Activated naive CD8-positive, alpha-beta T cell treated with anti-CD3 and anti-CD28 coated beads, Interleukin-2, amount 50 U/mL, for 24 hours (primary cell): ENCODE measurements at regions not wholly inside any gene's neighbourhood (a gene's known extent, or its start where the extent isn't known, plus 50 kb on each side); places are given as distances from the start of the nearest gene placed in this dataset.

Source experiments
- ATAC-seq: fragments of 150-1000 bp; cut with Tn5 transposase; one replicate; pipeline ENCODE4 v1.10.0; 2021
- DNase-seq: peaks from one replicate; pipeline ENCODE4 v3.0.0; 2021
- H3K27ac Mint-ChIP-seq: one replicate; pipeline ENCODE4 v1.8.0; 2021; ENCODE audit warnings: mild to moderate bottlenecking, mixed read lengths
- H3K27me3 Mint-ChIP-seq: one replicate; pipeline ENCODE4 v1.8.0; 2021; ENCODE audit warnings: mixed read lengths
- H3K36me3 Mint-ChIP-seq: one replicate; pipeline ENCODE4 v1.8.0; 2021; ENCODE audit warnings: low read depth, mixed read lengths
- H3K4me1 Mint-ChIP-seq: one replicate; pipeline ENCODE4 v1.8.0; 2021; ENCODE audit warnings: mixed read lengths
- H3K4me3 Mint-ChIP-seq: one replicate; pipeline ENCODE4 v1.8.0; 2021; ENCODE audit warnings: mild to moderate bottlenecking, moderate library complexity, mixed read lengths
- H3K9me3 Mint-ChIP-seq: one replicate; pipeline ENCODE4 v1.8.0; 2021; ENCODE audit warnings: mixed read lengths

DNA sequence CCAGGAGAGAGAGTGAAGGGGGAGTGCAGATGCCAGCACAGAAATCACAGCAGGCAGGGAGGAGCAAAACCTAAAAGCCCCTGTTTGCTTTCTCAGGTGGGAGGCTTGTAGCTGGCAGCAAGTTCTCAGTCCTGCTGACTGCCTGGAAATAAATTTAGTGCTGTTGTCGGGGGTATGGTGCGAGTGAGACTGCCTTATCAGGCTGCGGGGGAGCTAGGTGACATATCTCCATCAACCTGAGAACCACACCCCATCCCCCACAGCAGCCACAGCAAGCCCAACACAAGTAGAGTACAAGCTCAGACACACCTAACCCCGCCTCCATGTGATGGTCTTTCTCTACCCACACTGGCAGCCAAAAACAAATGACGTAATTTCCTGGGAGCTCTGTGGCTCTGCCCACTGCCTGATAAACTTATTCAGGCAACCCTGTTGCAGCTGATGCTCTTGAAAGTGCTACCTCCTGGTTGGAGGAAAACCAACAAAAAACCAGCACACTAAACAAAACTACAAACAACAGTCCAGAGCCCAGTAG, 953.4 kb upstream of the NDST4 start:
- Mint-ChIP-seq H3K4me3 (no peak overlapping the region), H3K27me3 (no peaks in the 10 kb centered on the region), H3K36me3 (no peaks in the 10 kb centered on the region), H3K9me3 (no peaks in the 10 kb centered on the region), H3K27ac (no peak overlapping the region), H3K4me1 (no peaks in the 10 kb centered on the region)
- no peak for ATAC-seq
- no peak for DNase-seq

DNA sequence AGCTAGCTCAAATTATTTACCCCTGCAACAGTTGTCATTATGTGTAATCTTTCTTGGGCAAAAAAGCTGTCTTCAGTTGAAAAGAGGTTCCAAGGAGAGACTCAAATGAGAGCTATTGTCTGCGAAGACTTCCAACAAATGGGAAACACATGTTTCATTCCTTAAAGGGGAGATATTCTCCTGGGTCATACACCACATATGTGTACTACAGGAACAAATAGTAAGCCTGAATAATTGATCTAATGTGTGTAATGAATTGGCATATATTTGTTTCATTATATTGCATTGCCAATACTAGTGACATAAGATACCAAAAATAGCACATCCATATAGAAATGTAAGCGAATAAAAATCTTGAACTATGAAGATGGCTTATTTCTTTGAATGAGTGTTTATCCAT, 950.9 kb upstream of the NDST4 start:
- no peaks in the 10 kb centered on the region for H3K27me3 Mint-ChIP-seq
- H3K4me1 Mint-ChIP-seq = no peaks in the 10 kb centered on the region
- no peak overlapping the region for H3K27ac Mint-ChIP-seq
- no peak for ATAC-seq
- no peak overlapping the region for H3K4me3 Mint-ChIP-seq
- no peaks in the 10 kb centered on the region for H3K36me3 Mint-ChIP-seq
- H3K9me3 Mint-ChIP-seq = no peaks in the 10 kb centered on the region
- DNase-seq = no peak

DNA sequence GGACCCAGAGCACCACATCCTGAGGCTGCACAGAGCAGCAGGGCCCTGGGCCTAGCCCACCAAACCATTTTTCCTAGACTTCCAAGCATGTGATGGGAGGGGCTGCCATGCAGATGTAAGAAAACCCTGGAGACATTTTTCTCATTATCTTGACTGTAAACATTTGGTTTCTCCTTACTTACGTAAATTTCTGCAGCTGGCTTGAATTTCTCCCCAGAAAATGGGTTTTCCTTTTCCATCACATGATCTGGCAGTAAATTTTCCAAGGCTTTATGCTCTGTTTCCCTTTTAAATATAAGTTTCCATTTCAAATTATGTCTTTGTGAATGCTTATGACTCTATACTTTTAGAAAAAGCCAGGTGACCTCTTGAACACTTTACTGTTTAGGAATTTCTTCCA, 945.9 kb upstream of the NDST4 start:
- ATAC-seq (no peak), DNase-seq (no peak)
- Mint-ChIP-seq H3K27ac (no peak overlapping the region), H3K4me1 (no peaks in the 10 kb centered on the region), H3K36me3 (no peaks in the 10 kb centered on the region), H3K9me3 (no peaks in the 10 kb centered on the region), H3K27me3 (no peaks in the 10 kb centered on the region), H3K4me3 (no peak overlapping the region)

DNA sequence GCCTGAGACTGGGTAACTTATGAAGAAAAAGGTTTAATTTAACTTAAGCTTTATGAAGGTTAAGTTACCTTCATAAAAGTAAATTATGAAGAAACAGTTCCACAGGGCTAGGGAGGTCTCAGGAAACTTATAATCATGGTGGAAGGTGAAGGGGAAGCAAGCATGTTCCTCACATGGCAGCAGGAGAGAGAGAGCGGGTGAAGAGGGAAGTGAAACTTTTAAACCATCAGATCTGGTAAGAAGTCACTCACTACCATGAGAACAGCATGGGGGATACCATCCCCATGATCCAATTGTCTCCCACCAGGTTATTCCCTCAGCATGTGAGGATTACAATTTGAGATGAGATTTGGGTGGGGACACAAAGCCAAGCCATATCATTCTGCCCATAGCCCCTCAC, 944.7 kb upstream of the NDST4 start:
- Mint-ChIP-seq H3K27me3 (no peaks in the 10 kb centered on the region), H3K4me1 (no peaks in the 10 kb centered on the region), H3K27ac (no peak overlapping the region), H3K9me3 (no peaks in the 10 kb centered on the region), H3K4me3 (no peak overlapping the region), H3K36me3 (no peaks in the 10 kb centered on the region)
- DNase-seq (no peak), ATAC-seq (no peak)

DNA sequence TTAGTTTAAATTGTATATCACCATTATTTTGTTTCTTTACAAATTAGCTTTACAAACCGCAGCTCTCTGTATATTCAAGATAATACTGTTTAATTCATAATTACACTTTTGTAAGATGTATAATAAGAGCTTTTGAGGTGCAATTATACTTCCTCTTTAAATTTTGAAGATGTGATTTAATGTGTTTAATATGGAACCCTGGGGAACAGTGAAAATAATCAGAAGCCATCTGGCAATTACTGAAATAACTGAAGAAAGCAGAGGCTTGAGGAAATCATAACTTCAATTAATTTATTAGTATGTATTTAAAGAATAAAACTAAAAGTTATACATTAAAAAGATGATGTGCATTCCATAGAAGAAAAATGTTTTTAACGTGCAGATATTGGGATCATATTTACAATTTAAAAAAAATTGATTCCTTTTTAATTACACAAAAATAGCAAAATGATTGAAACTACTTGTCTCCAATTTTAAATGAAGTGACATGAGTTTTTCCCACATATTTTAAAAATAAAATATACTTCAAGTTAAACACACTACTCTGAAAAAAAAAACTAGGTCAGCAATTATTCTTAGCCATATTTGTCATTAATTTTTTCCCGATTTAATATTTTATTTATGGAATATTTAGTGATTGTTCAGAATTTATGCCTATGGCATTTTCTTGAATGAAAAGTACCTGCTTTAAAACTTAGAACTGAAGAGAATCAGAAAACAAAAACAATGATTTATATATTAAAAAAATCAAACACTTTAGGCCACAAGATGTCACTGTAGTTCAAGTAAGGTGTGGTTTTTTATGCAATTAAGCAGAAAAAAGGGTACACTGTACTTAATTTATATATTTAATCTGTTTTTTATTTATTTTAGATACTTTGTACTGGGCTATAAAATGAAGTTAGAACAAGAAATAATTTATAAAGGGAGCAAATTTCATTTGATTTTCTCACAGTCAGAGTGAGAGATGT, 942.7 kb upstream of the NDST4 start:
- H3K4me3 Mint-ChIP-seq = no peak overlapping the region
- DNase-seq (no peak), ATAC-seq (no peak)
- H3K27me3 Mint-ChIP-seq = no peaks in the 10 kb centered on the region
- H3K4me1 Mint-ChIP-seq = no peaks in the 10 kb centered on the region
- H3K36me3 Mint-ChIP-seq = no peaks in the 10 kb centered on the region
- no peaks in the 10 kb centered on the region for H3K9me3 Mint-ChIP-seq
- no peak overlapping the region for H3K27ac Mint-ChIP-seq

DNA sequence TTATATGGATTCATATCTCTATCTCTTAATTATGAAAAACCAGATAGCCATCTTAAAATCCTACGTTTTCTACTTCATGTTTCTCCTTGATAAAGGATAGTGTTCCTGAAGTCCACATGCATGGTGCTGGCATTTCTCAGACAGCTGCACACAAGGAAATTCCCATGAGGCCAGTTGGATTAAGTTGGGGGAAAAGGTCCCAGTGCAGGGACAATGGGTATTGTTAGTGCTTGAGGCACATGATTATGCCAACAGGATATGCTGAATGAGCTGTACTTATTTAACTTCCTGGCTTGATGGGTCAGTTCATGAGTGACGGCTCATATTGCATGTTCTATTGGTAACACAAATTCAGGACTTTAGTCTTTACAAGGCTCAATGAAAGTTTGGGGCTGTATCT, 913.9 kb upstream of the NDST4 start:
- no peaks in the 10 kb centered on the region for H3K9me3 Mint-ChIP-seq
- no peaks in the 10 kb centered on the region for H3K36me3 Mint-ChIP-seq
- ATAC-seq (no peak), DNase-seq (no peak)
- no peaks in the 10 kb centered on the region for H3K27me3 Mint-ChIP-seq
- no peaks in the 10 kb centered on the region for H3K4me1 Mint-ChIP-seq
- no peak overlapping the region for H3K27ac Mint-ChIP-seq
- no peak overlapping the region for H3K4me3 Mint-ChIP-seq

DNA sequence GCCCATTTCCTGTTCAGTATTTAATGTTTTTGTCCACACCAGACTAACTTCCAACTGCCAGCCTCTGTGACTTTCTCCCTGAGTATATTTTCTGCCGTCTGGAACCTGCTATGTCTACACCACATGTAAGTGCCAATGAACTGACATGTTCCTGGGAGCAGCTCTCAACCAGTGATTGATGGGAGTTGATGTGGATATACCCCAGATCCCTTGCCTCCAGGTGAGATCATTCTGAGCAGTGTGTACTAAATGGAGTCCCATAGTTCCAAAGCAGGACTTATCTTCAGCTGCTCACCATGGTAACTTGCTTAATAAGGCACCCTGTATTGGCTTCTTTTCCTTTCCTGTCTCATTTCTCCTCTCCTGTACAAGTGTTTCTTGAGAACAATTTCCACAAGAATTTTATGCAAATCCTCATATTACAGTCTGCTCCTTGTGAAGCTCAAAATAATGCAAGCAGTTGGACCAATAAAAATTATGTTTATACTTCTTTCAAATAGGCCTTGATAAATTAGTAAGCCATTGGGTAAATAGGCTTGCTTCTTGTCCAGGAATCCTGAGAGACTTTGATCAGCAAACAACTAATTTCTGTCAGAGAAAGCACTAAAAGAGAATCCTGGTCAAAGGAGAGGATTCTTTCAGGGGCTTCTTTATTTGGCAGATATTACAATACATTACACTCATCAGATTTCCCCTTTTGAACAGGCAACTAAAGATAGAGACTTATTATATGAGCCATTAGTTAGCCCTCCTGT, 911.7 kb upstream of the NDST4 start:
- no peaks in the 10 kb centered on the region for H3K27me3 Mint-ChIP-seq
- no peak overlapping the region for H3K27ac Mint-ChIP-seq
- H3K4me3 Mint-ChIP-seq = no peak overlapping the region
- peaks cover 7% of the 10 kb centered on the region for H3K9me3 Mint-ChIP-seq
- DNase-seq (no peak), ATAC-seq (no peak)
- no peaks in the 10 kb centered on the region for H3K36me3 Mint-ChIP-seq
- H3K4me1 Mint-ChIP-seq = no peaks in the 10 kb centered on the region

DNA sequence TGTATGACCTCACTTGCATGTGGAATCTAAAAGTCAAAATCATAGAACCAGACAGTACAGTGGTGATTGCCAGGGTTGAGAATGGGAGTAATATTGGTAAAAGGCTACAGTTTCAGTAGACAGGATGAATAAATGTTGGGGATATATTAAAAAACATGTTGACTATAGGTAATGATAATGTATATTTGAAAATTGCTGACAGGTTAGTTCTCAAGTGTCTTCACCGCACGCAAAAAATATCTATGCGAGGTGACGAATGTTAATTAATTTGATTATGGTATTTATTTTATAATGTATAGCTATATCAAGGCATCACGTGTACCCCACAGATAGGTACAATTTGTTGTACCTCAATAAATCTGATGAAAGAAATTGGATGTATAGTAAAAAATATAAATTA, 909.6 kb upstream of the NDST4 start:
- no peak overlapping the region for H3K27ac Mint-ChIP-seq
- ATAC-seq (no peak), DNase-seq (no peak)
- H3K9me3 Mint-ChIP-seq = peaks cover 17% of the 10 kb centered on the region
- no peaks in the 10 kb centered on the region for H3K36me3 Mint-ChIP-seq
- no peaks in the 10 kb centered on the region for H3K27me3 Mint-ChIP-seq
- H3K4me1 Mint-ChIP-seq = no peaks in the 10 kb centered on the region
- no peak overlapping the region for H3K4me3 Mint-ChIP-seq

DNA sequence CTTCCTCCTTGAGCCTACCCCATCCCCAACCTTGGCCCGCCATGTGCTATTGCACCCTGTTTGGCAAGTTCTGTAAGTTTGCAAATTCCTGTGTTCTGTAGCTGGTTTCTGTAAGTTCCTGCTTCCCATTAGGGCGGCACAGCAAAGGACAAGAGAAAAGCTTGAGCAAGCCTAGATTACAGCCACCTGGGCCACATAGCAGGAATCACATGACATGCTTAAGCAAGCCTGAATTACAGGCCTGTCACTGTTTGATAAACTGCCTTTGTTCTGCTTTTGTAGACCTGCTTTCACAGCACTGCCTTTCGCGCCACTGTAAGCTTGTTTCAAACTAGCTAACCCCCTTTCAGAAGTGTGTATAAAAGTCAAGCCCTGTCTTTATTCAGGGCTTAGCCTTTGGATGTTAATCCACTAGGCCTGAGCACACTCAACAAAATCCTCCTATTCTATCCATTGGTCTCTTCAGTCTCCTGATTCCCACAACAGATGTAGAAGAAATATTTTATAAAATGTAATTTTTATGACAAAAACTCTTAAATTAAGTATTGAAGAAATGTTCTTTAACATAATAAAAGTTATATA, 906.8 kb upstream of the NDST4 start:
- DNase-seq (no peak), ATAC-seq (no peak)
- Mint-ChIP-seq H3K9me3 (peaks cover 25% of the 10 kb centered on the region), H3K4me1 (no peaks in the 10 kb centered on the region), H3K27ac (no peak overlapping the region), H3K4me3 (no peak overlapping the region), H3K27me3 (no peaks in the 10 kb centered on the region), H3K36me3 (no peaks in the 10 kb centered on the region)

DNA sequence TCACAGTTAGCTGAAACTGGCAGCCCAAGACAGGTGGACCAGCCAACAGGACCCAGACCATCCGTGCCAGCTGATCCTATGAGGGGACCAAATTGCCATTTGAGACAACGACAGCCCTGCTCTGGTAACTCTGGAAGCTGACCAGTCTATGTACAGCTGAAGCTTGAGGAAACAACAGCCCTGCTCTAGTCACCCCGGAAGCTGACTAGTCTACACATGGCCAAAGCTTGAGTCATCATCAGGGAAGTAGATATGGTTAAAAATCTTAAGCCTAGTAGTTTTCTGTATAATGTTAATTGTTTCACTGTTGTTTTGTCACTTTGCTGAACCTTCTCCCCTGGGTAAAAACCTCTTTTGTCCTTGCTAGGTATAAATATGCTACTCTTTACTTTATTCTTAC, 905.4 kb upstream of the NDST4 start:
- no peak for ATAC-seq
- no peak for DNase-seq
- no peaks in the 10 kb centered on the region for H3K36me3 Mint-ChIP-seq
- H3K4me1 Mint-ChIP-seq = no peaks in the 10 kb centered on the region
- no peak overlapping the region for H3K27ac Mint-ChIP-seq
- no peaks in the 10 kb centered on the region for H3K27me3 Mint-ChIP-seq
- H3K4me3 Mint-ChIP-seq = no peak overlapping the region
- H3K9me3 Mint-ChIP-seq = peaks cover 29% of the 10 kb centered on the region

DNA sequence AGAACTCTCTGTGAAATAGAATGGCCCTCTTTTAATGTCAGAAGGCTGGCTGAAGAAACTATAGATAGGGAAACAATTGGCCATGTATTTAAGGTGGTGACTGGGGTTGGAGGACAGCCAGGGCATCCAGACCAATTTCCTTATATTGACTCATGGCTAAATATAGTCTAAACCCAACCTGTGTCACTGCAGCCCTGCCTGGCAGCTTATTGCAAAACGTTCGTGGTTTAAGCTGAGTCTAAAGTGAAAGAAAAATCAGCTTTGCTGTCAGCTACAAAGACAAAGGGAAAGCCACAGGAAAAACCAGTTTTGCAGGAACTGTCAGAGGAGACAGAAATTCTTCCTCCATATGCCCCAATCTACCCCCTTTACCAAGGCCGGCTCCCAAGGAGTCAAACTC, 902.8 kb upstream of the NDST4 start:
- Mint-ChIP-seq H3K4me1 (no peaks in the 10 kb centered on the region), H3K27me3 (no peaks in the 10 kb centered on the region), H3K27ac (no peak overlapping the region), H3K36me3 (no peaks in the 10 kb centered on the region), H3K9me3 (peaks cover 28% of the 10 kb centered on the region), H3K4me3 (no peak overlapping the region)
- DNase-seq = no peak
- ATAC-seq = no peak

DNA sequence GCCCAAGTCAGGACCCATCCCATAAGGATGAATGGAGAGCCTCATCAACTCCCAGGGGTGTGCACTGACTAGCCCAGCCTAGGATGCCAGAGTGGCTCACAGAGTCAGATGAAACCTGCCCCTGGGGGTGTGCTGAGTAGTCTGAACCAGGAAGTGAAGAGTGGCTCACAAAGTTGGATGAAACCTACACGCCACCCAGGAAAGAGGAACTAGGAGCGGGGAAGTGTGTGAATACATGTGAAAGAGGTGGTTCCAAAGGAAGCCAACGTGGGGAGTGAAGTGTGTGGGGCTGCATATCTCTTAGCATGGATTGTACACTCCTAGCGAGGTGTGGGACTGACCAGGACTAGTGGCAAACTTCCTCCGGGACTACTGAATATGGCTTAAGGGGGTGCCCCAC, 902.1 kb upstream of the NDST4 start:
- Mint-ChIP-seq H3K36me3 (no peaks in the 10 kb centered on the region), H3K9me3 (peaks cover 32% of the 10 kb centered on the region), H3K27ac (no peak overlapping the region), H3K4me1 (no peaks in the 10 kb centered on the region), H3K27me3 (no peaks in the 10 kb centered on the region), H3K4me3 (no peak overlapping the region)
- ATAC-seq (no peak), DNase-seq (no peak)

DNA sequence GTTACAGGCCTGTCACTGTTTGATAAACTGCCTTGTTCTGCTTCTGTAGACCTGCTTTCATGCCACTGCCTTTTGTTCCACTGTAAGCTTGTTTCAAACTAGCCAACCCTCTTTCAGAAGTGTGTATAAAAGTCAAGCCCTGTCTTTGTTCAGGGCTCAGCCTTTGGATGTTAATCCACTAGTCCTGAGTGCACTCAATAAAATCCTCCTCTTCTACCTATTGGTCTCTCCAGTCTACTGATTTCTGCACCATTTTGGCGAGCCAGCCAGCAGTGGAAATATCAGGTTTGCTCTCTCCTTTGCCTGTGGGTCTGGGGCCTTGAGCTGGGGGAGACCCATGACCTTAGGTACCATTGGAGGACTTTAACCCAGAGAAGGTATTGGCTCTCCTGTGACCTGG, 901.6 kb upstream of the NDST4 start:
- Mint-ChIP-seq H3K36me3 (no peaks in the 10 kb centered on the region), H3K4me3 (no peak overlapping the region), H3K27me3 (no peaks in the 10 kb centered on the region), H3K27ac (no peak overlapping the region), H3K9me3 (peaks cover 32% of the 10 kb centered on the region), H3K4me1 (no peaks in the 10 kb centered on the region)
- no peak for ATAC-seq
- DNase-seq = no peak

DNA sequence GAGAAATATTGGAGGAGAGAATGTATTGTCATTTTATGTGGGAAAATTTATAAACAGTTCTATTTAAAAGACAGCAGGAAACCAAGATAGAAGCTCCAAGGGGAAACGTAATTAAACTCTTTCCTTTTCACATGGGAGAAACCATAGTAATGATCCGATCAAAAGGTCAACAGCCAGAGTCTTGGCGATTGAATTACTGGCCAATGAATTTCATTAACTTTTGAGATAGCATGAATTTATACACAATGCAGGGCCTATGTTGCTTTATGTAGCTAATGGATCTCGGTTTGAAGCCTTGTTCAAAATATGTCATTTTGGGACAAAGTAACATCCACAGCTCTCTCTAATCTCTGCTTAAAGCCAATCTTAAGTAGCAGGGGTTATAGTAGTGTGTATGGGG, 897.5 kb upstream of the NDST4 start:
- DNase-seq = no peak
- Mint-ChIP-seq H3K27me3 (no peaks in the 10 kb centered on the region), H3K36me3 (no peaks in the 10 kb centered on the region), H3K4me1 (no peaks in the 10 kb centered on the region), H3K9me3 (peaks cover 20% of the 10 kb centered on the region), H3K4me3 (no peak overlapping the region), H3K27ac (no peak overlapping the region)
- no peak for ATAC-seq

DNA sequence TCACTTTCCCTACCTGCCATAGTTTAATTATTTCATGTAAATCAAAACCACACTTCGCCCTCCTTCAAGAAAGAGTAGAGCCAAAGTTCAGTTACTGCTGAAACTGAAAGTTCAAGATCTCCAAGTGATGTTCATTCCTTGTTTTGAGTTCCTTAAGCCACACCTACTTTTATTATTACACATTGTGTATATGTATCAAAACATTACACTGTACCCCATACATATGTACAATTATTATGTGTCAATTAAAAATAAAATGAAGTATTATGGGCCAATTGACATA, 892.3 kb upstream of the NDST4 start:
- no peak overlapping the region for H3K4me3 Mint-ChIP-seq
- no peaks in the 10 kb centered on the region for H3K4me1 Mint-ChIP-seq
- ATAC-seq (no peak), DNase-seq (no peak)
- no peaks in the 10 kb centered on the region for H3K36me3 Mint-ChIP-seq
- H3K27ac Mint-ChIP-seq = no peak overlapping the region
- no peaks in the 10 kb centered on the region for H3K27me3 Mint-ChIP-seq
- peaks cover 5% of the 10 kb centered on the region for H3K9me3 Mint-ChIP-seq
